Epithelial cell of esophagus (primary cell): ENCODE measurements at regions not wholly inside any gene's neighbourhood (a gene's known extent, or its start where the extent isn't known, plus 50 kb on each side); places are given as distances from the start of the nearest gene placed in this dataset.
A peak's percentile ranks its signal among the peaks of the same experiment; 100 is the strongest.

Experiments used
- DNase-seq: peaks from one replicate; pipeline ENCODE4 v3.0.0; 2010; ENCODE audit warnings: low read depth
- H3K4me3 ChIP-seq: 2 replicates; pipeline ENCODE4 v1.5.1; 2011; ENCODE audit warnings: mild to moderate bottlenecking, low read length, control low read depth
- TF ChIP-seq, protein P1 (sequence below): IDR thresholded peaks from 2 replicates; pipeline ENCODE4 v1.5.1; 2011; ENCODE audit warnings: low read depth, mild to moderate bottlenecking, low read length, control low read depth, inconsistent platforms; ENCODE audit not compliant: insufficient read depth; ENCODE audit errors: missing control alignments

DNA sequence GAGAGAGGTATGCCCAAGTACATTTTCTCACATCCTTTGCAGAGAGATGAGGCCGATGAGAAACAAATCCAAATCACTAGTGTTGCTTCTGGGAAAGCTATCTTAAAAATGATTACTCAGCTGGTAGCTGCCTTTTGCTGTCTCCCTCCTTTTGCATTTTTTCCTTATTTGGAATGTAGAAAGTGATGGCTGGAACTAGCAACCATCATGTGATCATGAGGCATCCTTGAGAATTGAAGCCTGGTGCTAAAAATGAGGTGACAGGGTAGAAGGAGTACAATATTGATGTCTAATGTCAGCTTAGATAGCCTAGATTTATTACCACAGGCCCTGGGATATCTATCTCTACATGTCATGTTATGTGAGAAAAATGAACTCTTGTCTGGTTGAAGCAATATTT is 109.3 kb upstream of the TAF11L2 start:
- TF ChIP-seq, protein P1, sequence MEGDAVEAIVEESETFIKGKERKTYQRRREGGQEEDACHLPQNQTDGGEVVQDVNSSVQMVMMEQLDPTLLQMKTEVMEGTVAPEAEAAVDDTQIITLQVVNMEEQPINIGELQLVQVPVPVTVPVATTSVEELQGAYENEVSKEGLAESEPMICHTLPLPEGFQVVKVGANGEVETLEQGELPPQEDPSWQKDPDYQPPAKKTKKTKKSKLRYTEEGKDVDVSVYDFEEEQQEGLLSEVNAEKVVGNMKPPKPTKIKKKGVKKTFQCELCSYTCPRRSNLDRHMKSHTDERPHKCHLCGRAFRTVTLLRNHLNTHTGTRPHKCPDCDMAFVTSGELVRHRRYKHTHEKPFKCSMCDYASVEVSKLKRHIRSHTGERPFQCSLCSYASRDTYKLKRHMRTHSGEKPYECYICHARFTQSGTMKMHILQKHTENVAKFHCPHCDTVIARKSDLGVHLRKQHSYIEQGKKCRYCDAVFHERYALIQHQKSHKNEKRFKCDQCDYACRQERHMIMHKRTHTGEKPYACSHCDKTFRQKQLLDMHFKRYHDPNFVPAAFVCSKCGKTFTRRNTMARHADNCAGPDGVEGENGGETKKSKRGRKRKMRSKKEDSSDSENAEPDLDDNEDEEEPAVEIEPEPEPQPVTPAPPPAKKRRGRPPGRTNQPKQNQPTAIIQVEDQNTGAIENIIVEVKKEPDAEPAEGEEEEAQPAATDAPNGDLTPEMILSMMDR = no peak
- no peak for DNase-seq
- H3K4me3 ChIP-seq = no peak overlapping the region

- TF ChIP-seq, protein P1 = no peak
- DNase-seq = no peak
- no peak overlapping the region for H3K4me3 ChIP-seq
These were observed 103.9 kb upstream of the TAF11L2 start for GRCh38 chr5:17394086-17394485.

DNA sequence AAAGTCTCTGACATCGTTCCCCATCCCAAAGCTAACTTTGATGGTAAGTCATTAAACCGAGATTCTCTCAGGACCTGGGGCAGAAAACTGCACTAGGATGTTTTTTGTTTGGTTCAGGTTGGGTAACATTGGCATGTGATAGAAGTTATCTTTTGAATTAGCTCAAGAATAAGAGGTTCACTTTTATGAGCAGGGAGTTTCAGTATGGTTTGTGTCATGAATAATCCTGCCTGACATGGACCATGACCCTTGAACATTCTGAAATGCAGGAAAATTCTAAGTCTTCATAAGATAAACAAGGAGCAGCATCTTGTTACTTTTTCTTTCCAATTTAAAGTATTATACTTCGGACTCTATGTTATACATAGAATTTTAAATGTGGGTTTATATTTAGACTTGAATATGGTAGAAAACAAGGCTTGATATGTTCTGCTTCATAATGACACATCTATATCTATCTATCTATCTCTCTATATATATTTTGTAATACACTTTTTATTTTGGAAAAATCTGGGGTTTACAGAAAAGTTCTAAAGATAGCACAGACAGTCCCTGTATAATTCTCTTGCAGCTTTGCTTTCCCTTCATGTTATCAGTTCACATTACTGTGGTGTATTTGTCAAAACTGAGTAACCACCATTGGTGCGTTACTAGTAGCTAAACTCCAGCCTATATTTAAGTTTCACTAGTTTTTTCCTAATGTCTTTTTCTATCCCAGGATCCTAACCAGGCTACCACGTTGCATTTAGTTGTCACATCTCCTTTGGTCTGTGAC is 102.7 kb upstream of the TAF11L2 start:
- TF ChIP-seq, protein P1 = no peak
- H3K4me3 ChIP-seq = no peak overlapping the region
- DNase-seq = no peak

DNA sequence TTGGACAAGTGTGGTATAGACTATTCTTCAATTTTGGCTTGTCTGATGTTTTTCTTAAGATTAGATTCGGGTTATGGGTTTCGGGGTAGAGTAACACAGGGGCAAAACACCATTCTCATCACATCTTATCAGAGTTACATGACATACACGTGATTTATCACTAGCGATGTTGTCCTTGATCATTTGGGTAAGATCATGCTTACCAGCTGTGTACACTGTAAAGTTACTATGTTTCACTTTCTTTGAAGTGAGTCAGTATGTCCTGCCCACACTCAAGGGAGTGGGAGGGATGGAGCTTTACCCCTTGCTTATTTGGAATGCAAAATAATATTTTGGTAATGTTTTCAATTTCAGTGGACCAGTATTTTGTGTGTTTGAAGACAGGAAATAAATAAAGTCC is 101.8 kb upstream of the TAF11L2 start:
- TF ChIP-seq, protein P1 = no peak
- no peak overlapping the region for H3K4me3 ChIP-seq
- no peak for DNase-seq

DNA sequence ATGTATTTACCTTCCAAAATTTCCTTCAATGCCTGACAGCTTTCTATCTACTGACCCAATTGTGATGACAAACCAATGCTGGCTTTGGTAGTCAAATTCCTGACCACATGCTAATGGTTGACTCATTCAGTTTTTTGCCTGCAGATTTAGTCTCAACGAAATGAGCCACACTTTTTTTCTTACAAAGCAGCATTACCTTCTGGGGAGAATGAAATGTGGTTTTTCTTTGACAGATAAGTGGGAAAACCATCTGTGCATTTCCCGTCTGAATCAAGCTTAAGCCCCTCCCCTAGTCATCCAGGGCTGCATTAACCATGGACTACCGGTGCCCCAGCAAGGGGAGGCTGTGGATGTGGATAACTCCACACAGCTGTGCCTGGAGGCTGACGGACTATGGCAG is 99.6 kb upstream of the TAF11L2 start:
- TF ChIP-seq, protein P1 = no peak
- DNase-seq = peak; percentile 91
- H3K4me3 ChIP-seq = no peak overlapping the region

- TF ChIP-seq, protein P1 = no peak
- no peak overlapping the region for H3K4me3 ChIP-seq
- no peak for DNase-seq
These were observed 98.9 kb upstream of the TAF11L2 start for GRCh38 chr5:17398866-17399835.
